SK-N-SH (cell line): ENCODE measurements at regions not wholly inside any gene's neighbourhood (a gene's known extent, or its start where the extent isn't known, plus 50 kb on each side); places are given as distances from the start of the nearest gene placed in this dataset.

Experiments used
- CHD2 ChIP-seq: fragments of 150-350 bp; IDR thresholded peaks from 2 replicates; pipeline ENCODE4 v1.6.1; 2018; ENCODE audit warnings: low read length; ENCODE audit not compliant: partially characterized antibody
- EP300 ChIP-seq, 2 experiments: IDR thresholded peaks; 2 replicates each; pipeline versions ENCODE4 v1.4.0 to v1.6.1; 2012; ENCODE audit warnings: borderline replicate concordance in 1 of 2, low read depth in 1 of 2, low read length in 1 of 2
- EZH2phosphoT487 ChIP-seq: fragments of 200-600 bp; sonication (generic); IDR thresholded peaks from 2 replicates; pipeline ENCODE4 v1.6.1; 2017; ENCODE audit warnings: low read depth, mixed run types, mild to moderate bottlenecking, antibody characterized with exemption, moderate library complexity, borderline replicate concordance
- IRF3 ChIP-seq: fragments of 150-350 bp; IDR thresholded peaks from 2 replicates; pipeline ENCODE4 v1.6.1; 2016; ENCODE audit warnings: mild to moderate bottlenecking, low read depth, low read length
- MAX ChIP-seq: IDR thresholded peaks from 2 replicates; pipeline ENCODE4 v1.4.0; 2012; ENCODE audit warnings: low read depth
- MEF2A ChIP-seq: IDR thresholded peaks from 2 replicates; pipeline ENCODE4 v1.4.0; 2012; ENCODE audit warnings: low read depth, borderline replicate concordance
- POLR2AphosphoS5 ChIP-seq: IDR thresholded peaks from 2 replicates; pipeline ENCODE4 v1.6.1; 2012; ENCODE audit warnings: low read depth, low read length
- RAD21 ChIP-seq: IDR thresholded peaks from 2 replicates; pipeline ENCODE4 v1.6.1; 2012; ENCODE audit warnings: mild to moderate bottlenecking, low read length
- REST ChIP-seq: IDR thresholded peaks from 2 replicates; pipeline ENCODE4 v1.6.1; 2012; ENCODE audit warnings: mild to moderate bottlenecking, low read depth, low read length, moderate library complexity
- RFX5 ChIP-seq: IDR thresholded peaks from 2 replicates; pipeline ENCODE4 v1.6.1; 2012; ENCODE audit warnings: mild to moderate bottlenecking, improper control_type of control experiment, low read length
- SMC3 ChIP-seq: IDR thresholded peaks from 2 replicates; pipeline ENCODE4 v1.6.1; 2012; ENCODE audit warnings: low read depth, low read length, improper control_type of control experiment
- TEAD4 ChIP-seq: IDR thresholded peaks from 2 replicates; pipeline ENCODE4 v1.4.0; 2012; ENCODE audit warnings: mild to moderate bottlenecking, borderline replicate concordance; ENCODE audit not compliant: insufficient read depth
- TF ChIP-seq, protein P1 (sequence below): fragments of 200-600 bp; sonication (generic); IDR thresholded peaks from 2 replicates; pipeline ENCODE4 v1.6.1; 2017; ENCODE audit warnings: antibody characterized with exemption, mild to moderate bottlenecking, moderate library complexity
- TF ChIP-seq, protein P2 (sequence below): IDR thresholded peaks from 2 replicates; pipeline ENCODE4 v1.4.0; 2012; ENCODE audit warnings: low read depth, borderline replicate concordance

DNA sequence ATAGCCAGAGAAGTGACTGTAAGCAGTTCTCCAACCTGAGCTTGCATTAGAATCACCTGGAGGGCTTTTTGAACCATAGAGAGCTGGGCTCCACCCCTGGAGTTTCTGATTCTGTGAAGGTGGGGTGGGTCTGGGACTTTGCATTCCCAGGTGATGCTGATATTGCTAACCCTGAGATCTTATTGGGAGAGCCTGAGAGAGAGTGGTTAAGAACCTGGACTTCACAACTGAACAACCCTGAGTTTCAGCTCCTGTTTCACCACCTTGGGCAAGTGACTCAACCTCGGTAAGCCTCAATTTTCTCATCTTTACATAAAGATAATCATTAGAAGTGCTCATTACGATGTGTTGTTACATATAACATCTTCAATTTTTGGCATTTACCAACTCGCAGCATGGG lies 498.6 kb downstream of the EBF1 start:
- TF ChIP-seq RAD21: no peak
- TF ChIP-seq, protein P1, sequence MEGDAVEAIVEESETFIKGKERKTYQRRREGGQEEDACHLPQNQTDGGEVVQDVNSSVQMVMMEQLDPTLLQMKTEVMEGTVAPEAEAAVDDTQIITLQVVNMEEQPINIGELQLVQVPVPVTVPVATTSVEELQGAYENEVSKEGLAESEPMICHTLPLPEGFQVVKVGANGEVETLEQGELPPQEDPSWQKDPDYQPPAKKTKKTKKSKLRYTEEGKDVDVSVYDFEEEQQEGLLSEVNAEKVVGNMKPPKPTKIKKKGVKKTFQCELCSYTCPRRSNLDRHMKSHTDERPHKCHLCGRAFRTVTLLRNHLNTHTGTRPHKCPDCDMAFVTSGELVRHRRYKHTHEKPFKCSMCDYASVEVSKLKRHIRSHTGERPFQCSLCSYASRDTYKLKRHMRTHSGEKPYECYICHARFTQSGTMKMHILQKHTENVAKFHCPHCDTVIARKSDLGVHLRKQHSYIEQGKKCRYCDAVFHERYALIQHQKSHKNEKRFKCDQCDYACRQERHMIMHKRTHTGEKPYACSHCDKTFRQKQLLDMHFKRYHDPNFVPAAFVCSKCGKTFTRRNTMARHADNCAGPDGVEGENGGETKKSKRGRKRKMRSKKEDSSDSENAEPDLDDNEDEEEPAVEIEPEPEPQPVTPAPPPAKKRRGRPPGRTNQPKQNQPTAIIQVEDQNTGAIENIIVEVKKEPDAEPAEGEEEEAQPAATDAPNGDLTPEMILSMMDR: no peak
- TF ChIP-seq EP300 (IDR thresholded peaks at IDR 0.05; ENCODE audit: borderline replicate concordance in 1 of 2, low read depth in 1 of 2, low read length in 1 of 2): no peak
- TF ChIP-seq, protein P2, sequence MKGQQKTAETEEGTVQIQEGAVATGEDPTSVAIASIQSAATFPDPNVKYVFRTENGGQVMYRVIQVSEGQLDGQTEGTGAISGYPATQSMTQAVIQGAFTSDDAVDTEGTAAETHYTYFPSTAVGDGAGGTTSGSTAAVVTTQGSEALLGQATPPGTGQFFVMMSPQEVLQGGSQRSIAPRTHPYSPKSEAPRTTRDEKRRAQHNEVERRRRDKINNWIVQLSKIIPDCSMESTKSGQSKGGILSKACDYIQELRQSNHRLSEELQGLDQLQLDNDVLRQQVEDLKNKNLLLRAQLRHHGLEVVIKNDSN: no peak
- no peak for TF ChIP-seq POLR2AphosphoS5
- no peak for TF ChIP-seq IRF3
- no peak for TF ChIP-seq SMC3
- TF ChIP-seq MEF2A: no peak
- no peak for TF ChIP-seq EZH2phosphoT487
- TF ChIP-seq MAX: no peak
- no peak for TF ChIP-seq CHD2
- no peak for TF ChIP-seq REST
- no peak for TF ChIP-seq TEAD4
- no peak for TF ChIP-seq RFX5
